ENCODE measurements at regions not wholly inside any gene's neighbourhood (a gene's known extent, or its start where the extent isn't known, plus 50 kb on each side); places are given as distances from the start of the nearest gene placed in this dataset.

GRCh38 chr12:126295652-126296051, 1230.4 kb downstream of the AACS start:
- Histone ChIP-seq H3K36me3 (ENCODE audit: control insufficient read depth in 4 of 4, insufficient read depth in 4 of 4, low read length in 4 of 4) (no peaks in the 10 kb centered on the region), H3K27ac (ENCODE audit: low read depth in 1 of 2, low read length in 1 of 2) (no peak overlapping the region), H3K27me3 (ENCODE audit: control insufficient read depth in 3 of 3, insufficient read depth in 3 of 3, low read length in 2 of 3) (no peaks in the 10 kb centered on the region), H3K9ac (ENCODE audit: insufficient read depth in 1 of 2, low read length in 2 of 2) (no peak overlapping the region), H3K4me1 (ENCODE audit: control insufficient read depth in 5 of 5, insufficient read depth in 5 of 5, low read length in 5 of 5) (no peaks in the 10 kb centered on the region), H3K4me3 (no peak overlapping the region), H3K9me3 (ENCODE audit: control insufficient read depth in 4 of 4, insufficient read depth in 3 of 4, low read length in 3 of 4) (peaks cover 0 to 7% (median 4%) of the 10 kb centered on the region in 4 donors)
- ATAC-seq (ENCODE audit: insufficient read depth, low FRiP score) = no peak
- DNase-seq = no peak
- TF ChIP-seq CTCF (IDR thresholded peaks at IDR 0.05; ENCODE audit: control extremely low read depth, extremely low read depth) = no peak
- 81 to 91% methylated on average over 2 of the region's 2 CpGs for WGBS, 2 donors

GRCh38 chr12:126309278-126309677, 1244.0 kb downstream of the AACS start:
- WGBS, 2 donors = 71 to 84% methylated on average over 3 of the region's 3 CpGs
- no peak for ATAC-seq (ENCODE audit: insufficient read depth, low FRiP score)
- TF ChIP-seq CTCF (IDR thresholded peaks at IDR 0.05; ENCODE audit: control extremely low read depth, extremely low read depth) = no peak

GRCh38 chr12:126312457-126312856, 1247.2 kb downstream of the AACS start:
- no peak for TF ChIP-seq CTCF (IDR thresholded peaks at IDR 0.05; ENCODE audit: control extremely low read depth, extremely low read depth)
- Histone ChIP-seq H3K9ac (ENCODE audit: insufficient read depth in 1 of 2, low read length in 2 of 2) (no peak overlapping the region), H3K36me3 (ENCODE audit: control insufficient read depth in 4 of 4, insufficient read depth in 4 of 4, low read length in 4 of 4) (no peaks in the 10 kb centered on the region), H3K4me3 (no peak overlapping the region), H3K27me3 (ENCODE audit: control insufficient read depth in 3 of 3, insufficient read depth in 3 of 3, low read length in 2 of 3) (no peaks in the 10 kb centered on the region), H3K9me3 (ENCODE audit: control insufficient read depth in 4 of 4, insufficient read depth in 3 of 4, low read length in 3 of 4) (no peaks in the 10 kb centered on the region), H3K4me1 (ENCODE audit: control insufficient read depth in 5 of 5, insufficient read depth in 5 of 5, low read length in 5 of 5) (no peaks in the 10 kb centered on the region), H3K27ac (ENCODE audit: low read depth in 1 of 2, low read length in 1 of 2) (no peak overlapping the region)
- no peak for DNase-seq
- WGBS, 2 donors = 74 to 76% methylated on average over 3 of the region's 3 CpGs
- ATAC-seq (ENCODE audit: insufficient read depth, low FRiP score) = no peak

More at GRCh38 chr12:126309278-126309677, 1244.0 kb downstream of the AACS start:
- H3K27me3 ChIP-seq (ENCODE audit: control insufficient read depth in 3 of 3, insufficient read depth in 3 of 3, low read length in 2 of 3) = no peaks in the 10 kb centered on the region
- no peaks in the 10 kb centered on the region for H3K4me1 ChIP-seq (ENCODE audit: control insufficient read depth in 5 of 5, insufficient read depth in 5 of 5, low read length in 5 of 5)
- no peak overlapping the region for H3K9ac ChIP-seq (ENCODE audit: insufficient read depth in 1 of 2, low read length in 2 of 2)
- no peak overlapping the region for H3K4me3 ChIP-seq
- no peak overlapping the region for H3K27ac ChIP-seq (ENCODE audit: low read depth in 1 of 2, low read length in 1 of 2)
- H3K36me3 ChIP-seq (ENCODE audit: control insufficient read depth in 4 of 4, insufficient read depth in 4 of 4, low read length in 4 of 4) = no peaks in the 10 kb centered on the region
- H3K9me3 ChIP-seq (ENCODE audit: control insufficient read depth in 4 of 4, insufficient read depth in 3 of 4, low read length in 3 of 4) = no peaks in the 10 kb centered on the region
- no peak for DNase-seq

GRCh38 chr12:126316411-126316810, 1251.2 kb downstream of the AACS start:
- Histone ChIP-seq H3K27ac (ENCODE audit: low read depth in 1 of 2, low read length in 1 of 2) (no peak overlapping the region), H3K36me3 (ENCODE audit: control insufficient read depth in 4 of 4, insufficient read depth in 4 of 4, low read length in 4 of 4) (no peaks in the 10 kb centered on the region), H3K9ac (ENCODE audit: insufficient read depth in 1 of 2, low read length in 2 of 2) (no peak overlapping the region), H3K9me3 (ENCODE audit: control insufficient read depth in 4 of 4, insufficient read depth in 3 of 4, low read length in 3 of 4) (no peaks in the 10 kb centered on the region), H3K4me1 (ENCODE audit: control insufficient read depth in 5 of 5, insufficient read depth in 5 of 5, low read length in 5 of 5) (no peaks in the 10 kb centered on the region), H3K4me3 (no peak overlapping the region), H3K27me3 (ENCODE audit: control insufficient read depth in 3 of 3, insufficient read depth in 3 of 3, low read length in 2 of 3) (no peaks in the 10 kb centered on the region)
- DNase-seq (no peak), ATAC-seq (ENCODE audit: insufficient read depth, low FRiP score) (no peak)
- 38 to 46% methylated on average over 3 of the region's 3 CpGs for WGBS, 2 donors
- TF ChIP-seq CTCF (IDR thresholded peaks at IDR 0.05; ENCODE audit: control extremely low read depth, extremely low read depth) = no peak
